Adipocyte (in vitro differentiated cells): ENCODE measurements at regions not wholly inside any gene's neighbourhood (a gene's known extent, or its start where the extent isn't known, plus 50 kb on each side); places are given as distances from the start of the nearest gene placed in this dataset.

Experiments used
- DNase-seq: peaks from one replicate; pipeline ENCODE4 v3.0.0-alpha.2; 2015; ENCODE audit warnings: low read depth
- H3K27me3 ChIP-seq: replicated peaks from 2 replicates; pipeline ENCODE4 v1.7.0; 2013; ENCODE audit warnings: mild to moderate bottlenecking, low read length, moderate library complexity; ENCODE audit not compliant: control insufficient read depth, insufficient read depth
- H3K36me3 ChIP-seq: 2 replicates; pipeline ENCODE4 v1.7.0; 2013; ENCODE audit warnings: low read length, mild to moderate bottlenecking, moderate library complexity; ENCODE audit not compliant: control insufficient read depth, insufficient read depth, severe bottlenecking
- H3K4me1 ChIP-seq: 2 replicates; pipeline ENCODE4 v1.7.0; 2013; ENCODE audit warnings: mild to moderate bottlenecking, low read length, moderate library complexity; ENCODE audit not compliant: control insufficient read depth, insufficient read depth
- H3K4me3 ChIP-seq: 2 replicates; pipeline ENCODE4 v1.7.0; 2013; ENCODE audit warnings: mild to moderate bottlenecking, low read length, moderate library complexity
- H3K9ac ChIP-seq: 2 replicates; pipeline ENCODE4 v1.7.0; 2013; ENCODE audit warnings: mild to moderate bottlenecking, low read length, moderate library complexity
- H3K9me3 ChIP-seq: 2 replicates; pipeline ENCODE4 v1.7.0; 2013; ENCODE audit warnings: mild to moderate bottlenecking, low read length, moderate library complexity; ENCODE audit not compliant: control insufficient read depth

DNA sequence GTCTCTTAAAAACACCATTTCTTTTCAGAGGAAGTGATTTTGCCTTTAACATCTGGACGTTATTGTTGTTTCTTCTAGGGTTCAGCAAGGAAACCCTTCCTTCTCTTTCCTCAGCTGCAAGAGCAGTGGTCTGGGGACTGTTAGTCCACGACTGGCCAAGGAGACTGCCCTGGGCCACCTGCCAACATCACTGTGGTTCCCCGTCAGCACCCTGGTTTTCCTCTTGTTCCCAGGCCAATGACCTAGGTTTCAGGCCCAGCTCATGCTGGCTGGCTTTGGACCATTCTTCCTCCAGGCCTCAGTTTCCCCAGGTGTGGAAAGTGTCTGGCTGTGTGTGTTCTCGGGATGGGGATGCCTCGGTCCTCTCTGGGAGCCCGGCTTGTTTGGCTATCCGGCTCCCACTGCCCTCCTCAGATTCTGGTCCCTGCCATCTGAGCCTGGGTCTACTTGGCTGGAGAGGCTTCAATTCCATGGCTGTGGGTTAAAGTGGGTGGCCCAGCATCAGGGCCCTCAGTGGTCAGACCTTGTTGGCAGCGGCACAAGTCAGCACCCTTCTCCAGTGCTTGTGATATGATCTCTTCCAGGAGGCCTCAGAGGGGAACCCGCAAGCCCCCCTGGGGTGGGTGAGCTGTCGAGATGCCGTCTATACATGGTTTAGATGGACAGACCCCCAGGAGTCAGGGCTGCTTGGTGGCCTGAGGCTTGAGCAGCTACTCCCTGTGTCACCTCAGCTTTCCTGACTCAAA lies 234.3 kb upstream of the HS6ST1 start:
- Histone ChIP-seq H3K4me3 (no peak overlapping the region), H3K9ac (no peak overlapping the region), H3K36me3 (no peaks in the 10 kb centered on the region), H3K27me3 (no peaks in the 10 kb centered on the region), H3K9me3 (no peaks in the 10 kb centered on the region), H3K4me1 (peaks cover 24% of the 10 kb centered on the region)
- no peak for DNase-seq

GRCh38 chr2:128554151-128554769 lies 235.6 kb upstream of the HS6ST1 start:
- DNase-seq = no peak
- no peaks in the 10 kb centered on the region for H3K27me3 ChIP-seq

DNA sequence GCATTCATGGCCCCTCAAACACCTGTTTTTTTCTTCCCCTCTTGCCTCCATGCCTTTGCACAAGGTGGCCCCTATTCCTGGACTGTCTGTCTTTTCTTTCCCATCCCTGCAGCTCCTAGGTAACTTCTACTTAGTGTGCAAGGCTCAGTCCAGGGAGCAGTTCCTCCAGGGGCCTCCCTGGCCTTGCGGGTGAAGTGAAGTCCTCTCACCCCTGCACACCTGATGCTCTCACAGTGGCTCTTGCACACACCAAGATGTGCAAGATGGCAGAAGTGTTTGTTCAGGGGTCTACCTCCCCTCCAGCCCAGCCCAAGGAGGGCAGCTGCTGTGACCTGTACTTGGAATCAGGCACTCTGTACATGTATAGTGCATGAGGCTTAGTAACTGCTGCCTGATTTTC lies 236.8 kb upstream of the HS6ST1 start:
- no peak for DNase-seq

More at GRCh38 chr2:128554151-128554769, 235.6 kb upstream of the HS6ST1 start:
- no peak overlapping the region for H3K9ac ChIP-seq
- H3K4me3 ChIP-seq = no peak overlapping the region
- no peaks in the 10 kb centered on the region for H3K9me3 ChIP-seq
- peaks cover 34% of the 10 kb centered on the region for H3K4me1 ChIP-seq
- no peaks in the 10 kb centered on the region for H3K36me3 ChIP-seq

DNA sequence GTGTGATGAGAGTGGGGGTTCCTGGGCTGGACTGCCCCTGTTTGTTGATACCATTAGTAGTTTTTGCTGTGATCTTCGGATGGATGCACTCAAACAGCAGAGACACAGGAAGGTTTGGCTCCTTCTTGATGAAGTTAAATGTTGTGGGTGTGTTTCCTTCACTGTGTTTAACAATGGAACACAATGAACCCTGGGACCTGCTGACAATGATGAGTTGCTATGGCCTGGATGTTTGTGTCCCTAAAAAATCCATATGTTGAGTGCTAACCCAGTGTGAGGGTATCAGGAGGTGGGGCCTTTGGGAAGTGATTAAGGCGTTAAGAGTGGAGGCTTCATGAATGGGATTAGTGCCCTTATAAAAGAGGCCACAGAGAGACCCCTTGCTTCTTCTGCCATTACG lies 237.4 kb upstream of the HS6ST1 start:
- Histone ChIP-seq H3K4me3 (no peak overlapping the region), H3K4me1 (peaks cover 33% of the 10 kb centered on the region), H3K9ac (no peak overlapping the region), H3K9me3 (no peaks in the 10 kb centered on the region), H3K36me3 (no peaks in the 10 kb centered on the region), H3K27me3 (no peaks in the 10 kb centered on the region)
- DNase-seq = no peak

More for the DNA sequence above, 236.8 kb upstream of the HS6ST1 start:
- Histone ChIP-seq H3K9me3 (no peaks in the 10 kb centered on the region), H3K9ac (no peak overlapping the region), H3K4me1 (peaks cover 33% of the 10 kb centered on the region), H3K36me3 (no peaks in the 10 kb centered on the region), H3K4me3 (no peak overlapping the region), H3K27me3 (no peaks in the 10 kb centered on the region)

DNA sequence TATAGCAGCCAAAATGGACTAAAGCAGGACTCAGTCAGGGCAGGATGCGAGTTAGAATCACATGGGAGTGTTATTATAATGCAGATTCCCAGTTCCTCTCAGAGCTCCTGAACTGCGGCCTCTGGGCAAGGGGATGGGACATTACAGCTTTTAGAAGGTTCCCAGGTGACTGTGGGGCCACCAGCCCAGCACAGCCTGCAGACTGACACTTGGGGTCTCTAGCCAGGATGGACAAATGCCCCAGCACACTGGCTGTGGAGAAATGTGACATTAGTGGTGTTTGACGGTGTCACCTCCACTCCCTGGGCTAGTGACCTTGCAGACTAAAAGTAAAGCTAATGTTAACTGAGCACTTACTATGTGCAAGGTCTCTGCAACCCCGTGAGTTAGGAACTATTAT lies 238.0 kb upstream of the HS6ST1 start:
- Histone ChIP-seq H3K4me3 (no peak overlapping the region), H3K36me3 (no peaks in the 10 kb centered on the region), H3K4me1 (peaks cover 33% of the 10 kb centered on the region), H3K9me3 (no peaks in the 10 kb centered on the region), H3K9ac (no peak overlapping the region), H3K27me3 (no peaks in the 10 kb centered on the region)
- DNase-seq = no peak

GRCh38 chr2:128557069-128557468 lies 238.4 kb upstream of the HS6ST1 start:
- Histone ChIP-seq H3K4me3 (no peak overlapping the region), H3K9ac (no peak overlapping the region), H3K4me1 (peaks cover 34% of the 10 kb centered on the region), H3K36me3 (no peaks in the 10 kb centered on the region), H3K27me3 (no peaks in the 10 kb centered on the region), H3K9me3 (no peaks in the 10 kb centered on the region)
- DNase-seq = no peak

- peak overlapping the region; percentile 44 for H3K9ac ChIP-seq
- no peak overlapping the region for H3K4me3 ChIP-seq
- peak; percentile 75 for DNase-seq
- no peaks in the 10 kb centered on the region for H3K36me3 ChIP-seq
- H3K9me3 ChIP-seq = no peaks in the 10 kb centered on the region
- H3K27me3 ChIP-seq = no peaks in the 10 kb centered on the region
- peaks cover 41% of the 10 kb centered on the region for H3K4me1 ChIP-seq
Measured at GRCh38 chr2:128557831-128558241, 239.2 kb upstream of the HS6ST1 start.

GRCh38 chr2:128558441-128558840 lies 239.8 kb upstream of the HS6ST1 start:
- H3K27me3 ChIP-seq = no peaks in the 10 kb centered on the region
- no peak for DNase-seq
- H3K36me3 ChIP-seq = no peaks in the 10 kb centered on the region

GRCh38 chr2:128558895-128559532 lies 240.3 kb upstream of the HS6ST1 start:
- Histone ChIP-seq H3K4me1 (peaks cover 49% of the 10 kb centered on the region), H3K36me3 (no peaks in the 10 kb centered on the region), H3K9me3 (no peaks in the 10 kb centered on the region), H3K9ac (no peak overlapping the region), H3K27me3 (no peaks in the 10 kb centered on the region), H3K4me3 (no peak overlapping the region)
- no peak for DNase-seq

More at GRCh38 chr2:128558441-128558840, 239.8 kb upstream of the HS6ST1 start:
- H3K9ac ChIP-seq = peak overlapping the region; percentile 44
- no peaks in the 10 kb centered on the region for H3K9me3 ChIP-seq
- H3K4me1 ChIP-seq = peaks cover 43% of the 10 kb centered on the region
- H3K4me3 ChIP-seq = no peak overlapping the region

- Histone ChIP-seq H3K9ac (no peak overlapping the region), H3K9me3 (no peaks in the 10 kb centered on the region), H3K36me3 (no peaks in the 10 kb centered on the region), H3K27me3 (no peaks in the 10 kb centered on the region), H3K4me3 (no peak overlapping the region), H3K4me1 (peaks cover 51% of the 10 kb centered on the region)
- DNase-seq = no peak
Measured at GRCh38 chr2:128559533-128560515, 241.2 kb upstream of the HS6ST1 start.
